ENCODE measurements at regions not wholly inside any gene's neighbourhood (a gene's known extent, or its start where the extent isn't known, plus 50 kb on each side); places are given as distances from the start of the nearest gene placed in this dataset.

DNA sequence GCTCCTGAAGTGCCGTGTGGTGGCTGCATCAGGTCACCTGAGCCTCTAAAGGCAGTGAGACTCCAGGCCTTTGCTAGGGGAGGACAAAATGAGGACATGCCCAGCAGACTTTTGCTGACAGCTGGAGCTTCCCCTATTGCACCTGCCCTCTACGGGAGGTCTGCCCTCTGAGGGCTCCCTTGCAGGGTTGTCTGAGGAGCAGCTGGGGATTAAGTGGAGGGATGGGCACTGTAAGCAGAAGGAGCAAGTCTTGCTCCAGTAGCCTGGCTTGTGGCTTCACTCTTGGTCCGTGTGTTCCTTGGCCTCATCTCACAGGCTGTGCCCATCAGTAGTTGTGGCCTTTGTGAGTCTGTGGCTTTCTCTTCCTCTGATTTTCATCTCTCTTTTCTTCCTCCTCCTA is 66.9 kb upstream of the NRXN3 start:
- 37% methylated on average over 3 of the region's 3 CpGs for WGBS (ENCODE audit: low lambda C conversion rate)
- CTCF ChIA-PET = no interaction called here

DNA sequence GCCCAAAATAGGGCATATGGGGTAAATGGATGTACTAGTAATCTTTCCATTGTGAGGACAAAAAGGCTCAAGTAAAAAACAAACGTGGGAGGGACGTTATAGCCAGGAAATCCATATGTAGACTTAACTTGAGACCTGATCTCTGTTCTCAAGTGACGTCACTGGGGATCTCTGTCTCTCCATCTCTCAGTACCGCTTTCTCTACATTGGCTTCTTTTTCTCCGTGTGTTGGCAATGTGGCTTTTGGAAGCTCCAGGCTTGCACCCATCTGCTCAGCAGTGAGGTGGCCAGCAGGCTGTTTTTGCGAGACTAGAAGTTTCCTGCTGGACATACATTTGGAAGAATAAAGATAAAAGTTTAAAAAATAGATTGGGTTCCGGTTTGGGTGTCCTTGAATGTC is 66.0 kb upstream of the NRXN3 start:
- no peak for DNase-seq
- 14% methylated on average over 7 of the region's 7 CpGs for WGBS (ENCODE audit: low lambda C conversion rate)
- POLR2A ChIA-PET = no interaction called here
- no peaks in the 10 kb centered on the region for H3K9me3 ChIP-seq
- H3F3A ChIP-seq (replicated peaks; ENCODE audit: insufficient read depth) = no peaks in the 10 kb centered on the region
- H3K27me3 ChIP-seq (ENCODE audit: insufficient read depth) = no peaks in the 10 kb centered on the region
- H3K27ac ChIP-seq (ENCODE audit: low read depth in 2 of 2, low read length in 1 of 2) = no peak overlapping the region
- H3K79me2 ChIP-seq (ENCODE audit: insufficient read depth) = no peaks in the 10 kb centered on the region
- CTCF ChIA-PET = no interaction called here
- H3K4me2 ChIP-seq = no peak overlapping the region
- H2AFZ ChIP-seq (ENCODE audit: low read depth) = no peak overlapping the region
- H3K36me3 ChIP-seq (replicated peaks in 1 of 2; ENCODE audit: control insufficient read depth in 1 of 2, insufficient read depth in 2 of 2, low read length in 1 of 2) = no peaks in the 10 kb centered on the region
- H3K4me3 ChIP-seq (ENCODE audit: low read depth in 2 of 2, low read length in 1 of 2) = no peak overlapping the region
- H3K9me2 ChIP-seq = no peaks in the 10 kb centered on the region
- no peaks in the 10 kb centered on the region for H4K20me1 ChIP-seq (ENCODE audit: insufficient read depth)
- no peaks in the 10 kb centered on the region; a peak in 1 of 4 replicates for H3K4me1 ChIP-seq (ENCODE audit: control insufficient read depth in 1 of 2, insufficient read depth in 2 of 2, low read depth in 1 of 2, low read length in 1 of 2)
- H3K9ac ChIP-seq = no peak overlapping the region
- TF ChIP-seq NFIC (IDR thresholded peaks at IDR 0.05; ENCODE audit: borderline replicate concordance) = no peak
- TF ChIP-seq YY1 (IDR thresholded peaks at IDR 0.05; ENCODE audit: low read depth) = no peak
- no peak for TF ChIP-seq GATA2 (CRISPR knock-in tag; IDR thresholded peaks at IDR 0.05)
- TF ChIP-seq MXI1 (IDR thresholded peaks at IDR 0.05; ENCODE audit: low read depth, low read length) = no peak
- no peak for TF ChIP-seq EP300 (IDR thresholded peaks at IDR 0.05; ENCODE audit: borderline replicate concordance in 1 of 2, low read depth in 1 of 2, low read length in 1 of 2)
- TF ChIP-seq GABPA (IDR thresholded peaks at IDR 0.05; ENCODE audit: low read depth) = no peak
- no peak for TF ChIP-seq JUND (IDR thresholded peaks at IDR 0.05)
- no peak for TF ChIP-seq RAD21 (IDR thresholded peaks at IDR 0.05; ENCODE audit: low read length)
- TF ChIP-seq, protein P1, sequence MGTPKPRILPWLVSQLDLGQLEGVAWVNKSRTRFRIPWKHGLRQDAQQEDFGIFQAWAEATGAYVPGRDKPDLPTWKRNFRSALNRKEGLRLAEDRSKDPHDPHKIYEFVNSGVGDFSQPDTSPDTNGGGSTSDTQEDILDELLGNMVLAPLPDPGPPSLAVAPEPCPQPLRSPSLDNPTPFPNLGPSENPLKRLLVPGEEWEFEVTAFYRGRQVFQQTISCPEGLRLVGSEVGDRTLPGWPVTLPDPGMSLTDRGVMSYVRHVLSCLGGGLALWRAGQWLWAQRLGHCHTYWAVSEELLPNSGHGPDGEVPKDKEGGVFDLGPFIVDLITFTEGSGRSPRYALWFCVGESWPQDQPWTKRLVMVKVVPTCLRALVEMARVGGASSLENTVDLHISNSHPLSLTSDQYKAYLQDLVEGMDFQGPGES (IDR thresholded peaks at IDR 0.05; ENCODE audit: low read depth, low read length) = no peak
- no peak for TF ChIP-seq TCF12 (IDR thresholded peaks at IDR 0.05)
- TF ChIP-seq, protein P2, sequence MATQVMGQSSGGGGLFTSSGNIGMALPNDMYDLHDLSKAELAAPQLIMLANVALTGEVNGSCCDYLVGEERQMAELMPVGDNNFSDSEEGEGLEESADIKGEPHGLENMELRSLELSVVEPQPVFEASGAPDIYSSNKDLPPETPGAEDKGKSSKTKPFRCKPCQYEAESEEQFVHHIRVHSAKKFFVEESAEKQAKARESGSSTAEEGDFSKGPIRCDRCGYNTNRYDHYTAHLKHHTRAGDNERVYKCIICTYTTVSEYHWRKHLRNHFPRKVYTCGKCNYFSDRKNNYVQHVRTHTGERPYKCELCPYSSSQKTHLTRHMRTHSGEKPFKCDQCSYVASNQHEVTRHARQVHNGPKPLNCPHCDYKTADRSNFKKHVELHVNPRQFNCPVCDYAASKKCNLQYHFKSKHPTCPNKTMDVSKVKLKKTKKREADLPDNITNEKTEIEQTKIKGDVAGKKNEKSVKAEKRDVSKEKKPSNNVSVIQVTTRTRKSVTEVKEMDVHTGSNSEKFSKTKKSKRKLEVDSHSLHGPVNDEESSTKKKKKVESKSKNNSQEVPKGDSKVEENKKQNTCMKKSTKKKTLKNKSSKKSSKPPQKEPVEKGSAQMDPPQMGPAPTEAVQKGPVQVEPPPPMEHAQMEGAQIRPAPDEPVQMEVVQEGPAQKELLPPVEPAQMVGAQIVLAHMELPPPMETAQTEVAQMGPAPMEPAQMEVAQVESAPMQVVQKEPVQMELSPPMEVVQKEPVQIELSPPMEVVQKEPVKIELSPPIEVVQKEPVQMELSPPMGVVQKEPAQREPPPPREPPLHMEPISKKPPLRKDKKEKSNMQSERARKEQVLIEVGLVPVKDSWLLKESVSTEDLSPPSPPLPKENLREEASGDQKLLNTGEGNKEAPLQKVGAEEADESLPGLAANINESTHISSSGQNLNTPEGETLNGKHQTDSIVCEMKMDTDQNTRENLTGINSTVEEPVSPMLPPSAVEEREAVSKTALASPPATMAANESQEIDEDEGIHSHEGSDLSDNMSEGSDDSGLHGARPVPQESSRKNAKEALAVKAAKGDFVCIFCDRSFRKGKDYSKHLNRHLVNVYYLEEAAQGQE (IDR thresholded peaks at IDR 0.05; ENCODE audit: low read depth, low read length) = no peak
- TF ChIP-seq ELF1 (IDR thresholded peaks at IDR 0.05) = no peak
- TF ChIP-seq RXRA (IDR thresholded peaks at IDR 0.05; ENCODE audit: borderline replicate concordance, low read depth) = no peak
- no peak for TF ChIP-seq MEF2A (IDR thresholded peaks at IDR 0.05; ENCODE audit: borderline replicate concordance, low read depth)

More for the DNA sequence above, 66.9 kb upstream of the NRXN3 start:
- H2AFZ ChIP-seq (ENCODE audit: low read depth) = no peak overlapping the region
- no peaks in the 10 kb centered on the region for H3K79me2 ChIP-seq (ENCODE audit: insufficient read depth)
- no peaks in the 10 kb centered on the region for H3K9me3 ChIP-seq
- H3K4me2 ChIP-seq = no peak overlapping the region
- H3K27ac ChIP-seq (ENCODE audit: low read depth in 2 of 2, low read length in 1 of 2) = no peak overlapping the region
- no peak overlapping the region for H3K4me3 ChIP-seq (ENCODE audit: low read depth in 2 of 2, low read length in 1 of 2)
- H3F3A ChIP-seq (replicated peaks; ENCODE audit: insufficient read depth) = no peaks in the 10 kb centered on the region
- H3K9ac ChIP-seq = no peak overlapping the region
- no peak for DNase-seq
- no peaks in the 10 kb centered on the region for H3K36me3 ChIP-seq (replicated peaks in 1 of 2; ENCODE audit: control insufficient read depth in 1 of 2, insufficient read depth in 2 of 2, low read length in 1 of 2)
- TF ChIP-seq GABPA (IDR thresholded peaks at IDR 0.05; ENCODE audit: low read depth) = no peak
- TF ChIP-seq, protein P3, sequence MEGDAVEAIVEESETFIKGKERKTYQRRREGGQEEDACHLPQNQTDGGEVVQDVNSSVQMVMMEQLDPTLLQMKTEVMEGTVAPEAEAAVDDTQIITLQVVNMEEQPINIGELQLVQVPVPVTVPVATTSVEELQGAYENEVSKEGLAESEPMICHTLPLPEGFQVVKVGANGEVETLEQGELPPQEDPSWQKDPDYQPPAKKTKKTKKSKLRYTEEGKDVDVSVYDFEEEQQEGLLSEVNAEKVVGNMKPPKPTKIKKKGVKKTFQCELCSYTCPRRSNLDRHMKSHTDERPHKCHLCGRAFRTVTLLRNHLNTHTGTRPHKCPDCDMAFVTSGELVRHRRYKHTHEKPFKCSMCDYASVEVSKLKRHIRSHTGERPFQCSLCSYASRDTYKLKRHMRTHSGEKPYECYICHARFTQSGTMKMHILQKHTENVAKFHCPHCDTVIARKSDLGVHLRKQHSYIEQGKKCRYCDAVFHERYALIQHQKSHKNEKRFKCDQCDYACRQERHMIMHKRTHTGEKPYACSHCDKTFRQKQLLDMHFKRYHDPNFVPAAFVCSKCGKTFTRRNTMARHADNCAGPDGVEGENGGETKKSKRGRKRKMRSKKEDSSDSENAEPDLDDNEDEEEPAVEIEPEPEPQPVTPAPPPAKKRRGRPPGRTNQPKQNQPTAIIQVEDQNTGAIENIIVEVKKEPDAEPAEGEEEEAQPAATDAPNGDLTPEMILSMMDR (IDR thresholded peaks at IDR 0.05) = no peak
- TF ChIP-seq, protein P4, sequence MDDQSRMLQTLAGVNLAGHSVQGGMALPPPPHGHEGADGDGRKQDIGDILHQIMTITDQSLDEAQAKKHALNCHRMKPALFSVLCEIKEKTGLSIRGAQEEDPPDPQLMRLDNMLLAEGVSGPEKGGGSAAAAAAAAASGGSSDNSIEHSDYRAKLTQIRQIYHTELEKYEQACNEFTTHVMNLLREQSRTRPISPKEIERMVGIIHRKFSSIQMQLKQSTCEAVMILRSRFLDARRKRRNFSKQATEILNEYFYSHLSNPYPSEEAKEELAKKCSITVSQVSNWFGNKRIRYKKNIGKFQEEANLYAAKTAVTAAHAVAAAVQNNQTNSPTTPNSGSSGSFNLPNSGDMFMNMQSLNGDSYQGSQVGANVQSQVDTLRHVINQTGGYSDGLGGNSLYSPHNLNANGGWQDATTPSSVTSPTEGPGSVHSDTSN (IDR thresholded peaks at IDR 0.05) = no peak
- no peak for TF ChIP-seq ELF1 (IDR thresholded peaks at IDR 0.05)
- TF ChIP-seq TCF12 (IDR thresholded peaks at IDR 0.05) = no peak
- TF ChIP-seq, protein P5, sequence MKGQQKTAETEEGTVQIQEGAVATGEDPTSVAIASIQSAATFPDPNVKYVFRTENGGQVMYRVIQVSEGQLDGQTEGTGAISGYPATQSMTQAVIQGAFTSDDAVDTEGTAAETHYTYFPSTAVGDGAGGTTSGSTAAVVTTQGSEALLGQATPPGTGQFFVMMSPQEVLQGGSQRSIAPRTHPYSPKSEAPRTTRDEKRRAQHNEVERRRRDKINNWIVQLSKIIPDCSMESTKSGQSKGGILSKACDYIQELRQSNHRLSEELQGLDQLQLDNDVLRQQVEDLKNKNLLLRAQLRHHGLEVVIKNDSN (IDR thresholded peaks at IDR 0.05; ENCODE audit: borderline replicate concordance, low read depth) = no peak
- no peak for TF ChIP-seq NFIC (IDR thresholded peaks at IDR 0.05; ENCODE audit: borderline replicate concordance)
- no peak for TF ChIP-seq FOXM1 (IDR thresholded peaks at IDR 0.05; ENCODE audit: low read depth)
- TF ChIP-seq TEAD4 (IDR thresholded peaks at IDR 0.05; ENCODE audit: borderline replicate concordance, insufficient read depth) = no peak
- no peak for TF ChIP-seq RAD21 (IDR thresholded peaks at IDR 0.05; ENCODE audit: low read length)
- TF ChIP-seq RCOR1 (IDR thresholded peaks at IDR 0.05; ENCODE audit: low read length) = no peak
- no peaks in the 10 kb centered on the region; a peak in 1 of 4 replicates for H3K4me1 ChIP-seq (ENCODE audit: control insufficient read depth in 1 of 2, insufficient read depth in 2 of 2, low read depth in 1 of 2, low read length in 1 of 2)
- H4K20me1 ChIP-seq (ENCODE audit: insufficient read depth) = no peaks in the 10 kb centered on the region
- H3K9me2 ChIP-seq = no peaks in the 10 kb centered on the region
- POLR2A ChIA-PET = no interaction called here
- H3K27me3 ChIP-seq (ENCODE audit: insufficient read depth) = no peaks in the 10 kb centered on the region
